WTC11 (cell line): ENCODE measurements at regions not wholly inside any gene's neighbourhood (a gene's known extent, or its start where the extent isn't known, plus 50 kb on each side); places are given as distances from the start of the nearest gene placed in this dataset.

Source experiments
- ATAC-seq: fragments of 200-7000 bp; cut with Tn5 transposase; 2 replicates; pipeline ENCODE4 v1.10.0; 2021; ENCODE audit warnings: mild to moderate bottlenecking, moderate library complexity
- CTCF ChIA-PET: fragments of 300-600 bp; sonication (Branson Sonifier 250); formaldehyde crosslinking; loops from one replicate; lab custom pipeline; 2021; ENCODE audit warnings: antibody characterized with exemption; lab: Charles Lee
- POLR2A ChIA-PET: fragments of 350-600 bp; sonication (Branson Sonifier 250); formaldehyde crosslinking; loops from one replicate; lab custom pipeline; 2021; ENCODE audit warnings: antibody characterized with exemption; lab: Charles Lee
- DNase-seq: peaks from one replicate; pipeline ENCODE4 v3.0.0; 2021; ENCODE audit warnings: low spot score
- H3K27ac Mint-ChIP-seq: 2 replicates; pipeline ENCODE4 v1.8.0; 2021; ENCODE audit warnings: mixed read lengths
- H3K27me3 Mint-ChIP-seq: 2 replicates; pipeline ENCODE4 v1.8.0; 2021; ENCODE audit warnings: low read depth, mild to moderate bottlenecking, moderate library complexity, mixed read lengths
- H3K36me3 Mint-ChIP-seq: 2 replicates; pipeline ENCODE4 v1.8.0; 2021; ENCODE audit warnings: mixed read lengths
- H3K4me1 Mint-ChIP-seq: 2 replicates; pipeline ENCODE4 v1.8.0; 2022; ENCODE audit warnings: mixed read lengths
- H3K4me3 Mint-ChIP-seq: 2 replicates; pipeline ENCODE4 v1.8.0; 2021; ENCODE audit warnings: mild to moderate bottlenecking, moderate library complexity, mixed read lengths
- H3K9me3 Mint-ChIP-seq: 2 replicates; pipeline ENCODE4 v1.8.0; 2021; ENCODE audit warnings: mixed read lengths
- ATF1 ChIP-seq: sonication (generic); formaldehyde crosslinking; IDR thresholded peaks from 2 replicates; pipeline ENCODE4 v1.8.1; 2023; ENCODE audit warnings: mild to moderate bottlenecking, moderate library complexity, missing genetic modification reagents
- CREM ChIP-seq: sonication (generic); formaldehyde crosslinking; IDR thresholded peaks from 2 replicates; pipeline ENCODE4 v1.8.1; 2022; ENCODE audit warnings: mild to moderate bottlenecking, missing genetic modification reagents, moderate library complexity
- EMX1 ChIP-seq: fragments of 250-450 bp; sonication (Bioruptor Pico); IDR thresholded peaks from 2 replicates; pipeline ENCODE4 v1.8.0; 2021; ENCODE audit warnings: mild to moderate bottlenecking
- ETV6 ChIP-seq: sonication (generic); formaldehyde crosslinking; IDR thresholded peaks from 2 replicates; pipeline ENCODE4 v1.8.1; 2022; ENCODE audit warnings: mild to moderate bottlenecking, missing genetic modification reagents
- GRHL2 ChIP-seq: fragments of 250-450 bp; sonication (Bioruptor Pico); IDR thresholded peaks from 2 replicates; pipeline ENCODE4 v1.8.0; 2022; ENCODE audit warnings: mild to moderate bottlenecking, moderate library complexity; ENCODE audit not compliant: insufficient replicate concordance, severe bottlenecking
- GTF2I ChIP-seq: fragments of 250-450 bp; sonication (Bioruptor Pico); conservative IDR thresholded peaks from 2 replicates; pipeline ENCODE4 v1.4.0; 2021; ENCODE audit warnings: mild to moderate bottlenecking
- KAT7 ChIP-seq: sonication (generic); formaldehyde crosslinking; IDR thresholded peaks from 2 replicates; pipeline ENCODE4 v1.8.1; 2023; ENCODE audit warnings: missing genetic modification reagents, mild to moderate bottlenecking, borderline replicate concordance
- MXD4 ChIP-seq: fragments of 250-450 bp; sonication (Bioruptor Pico); IDR thresholded peaks from 2 replicates; pipeline ENCODE4 v1.8.0; 2021; ENCODE audit warnings: mild to moderate bottlenecking, moderate library complexity, borderline replicate concordance
- NFATC4 ChIP-seq: fragments of 250-450 bp; sonication (Bioruptor Pico); IDR thresholded peaks from 2 replicates; pipeline ENCODE4 v1.9.0; 2021; ENCODE audit warnings: mild to moderate bottlenecking
- PRRX2 ChIP-seq: fragments of 250-450 bp; sonication (Bioruptor Pico); IDR thresholded peaks from 2 replicates; pipeline ENCODE4 v1.8.0; 2021; ENCODE audit warnings: mild to moderate bottlenecking
- RORB ChIP-seq: fragments of 250-450 bp; sonication (Bioruptor Pico); IDR thresholded peaks from 2 replicates; pipeline ENCODE4 v1.9.0; 2021; ENCODE audit warnings: mild to moderate bottlenecking
- SMAD3 ChIP-seq: sonication (generic); formaldehyde crosslinking; IDR thresholded peaks from 2 replicates; pipeline ENCODE4 v1.8.0; 2022; ENCODE audit warnings: missing genetic modification reagents, mild to moderate bottlenecking, borderline replicate concordance
- SMAD4 ChIP-seq: sonication (generic); formaldehyde crosslinking; IDR thresholded peaks from 2 replicates; pipeline ENCODE4 v1.8.0; 2022; ENCODE audit warnings: mild to moderate bottlenecking, missing genetic modification reagents
- TEAD4 ChIP-seq: sonication (generic); formaldehyde crosslinking; IDR thresholded peaks from 2 replicates; pipeline ENCODE4 v1.8.0; 2022; ENCODE audit warnings: mild to moderate bottlenecking, missing genetic modification reagents
- TP53 ChIP-seq: sonication (generic); formaldehyde crosslinking; IDR thresholded peaks from 2 replicates; pipeline ENCODE4 v1.8.1; 2023; ENCODE audit warnings: mild to moderate bottlenecking, missing genetic modification reagents
- TF ChIP-seq, protein P1 (sequence below): sonication (generic); formaldehyde crosslinking; IDR thresholded peaks from 2 replicates; pipeline ENCODE4 v1.8.0; 2023; ENCODE audit warnings: missing genetic modification reagents
- TF ChIP-seq, protein P2 (sequence below): sonication (generic); formaldehyde crosslinking; IDR thresholded peaks from 2 replicates; pipeline ENCODE4 v1.8.0; 2023; ENCODE audit warnings: mild to moderate bottlenecking, missing genetic modification reagents
- TF ChIP-seq, protein P3 (sequence below): sonication (generic); formaldehyde crosslinking; IDR thresholded peaks from 2 replicates; pipeline ENCODE4 v1.8.1; 2022; ENCODE audit warnings: mild to moderate bottlenecking, moderate library complexity, missing genetic modification reagents
- TF ChIP-seq, protein P4 (sequence below): sonication (generic); formaldehyde crosslinking; IDR thresholded peaks from 2 replicates; pipeline ENCODE4 v1.8.1; 2022; ENCODE audit warnings: mild to moderate bottlenecking, missing genetic modification reagents, moderate library complexity, borderline replicate concordance
- TF ChIP-seq, protein P5 (sequence below): fragments of 250-450 bp; sonication (Bioruptor Pico); IDR thresholded peaks from 2 replicates; pipeline ENCODE4 v1.9.0; 2021; ENCODE audit warnings: mild to moderate bottlenecking
- TF ChIP-seq, protein P6 (sequence below): sonication (generic); formaldehyde crosslinking; IDR thresholded peaks from 2 replicates; pipeline ENCODE4 v1.8.1; 2023; ENCODE audit warnings: mild to moderate bottlenecking, missing genetic modification reagents, moderate library complexity
- TF ChIP-seq, protein P7 (sequence below): fragments of 250-450 bp; sonication (Bioruptor Pico); conservative IDR thresholded peaks from 2 replicates; pipeline ENCODE4 v1.9.0; 2021; ENCODE audit warnings: mild to moderate bottlenecking

DNA sequence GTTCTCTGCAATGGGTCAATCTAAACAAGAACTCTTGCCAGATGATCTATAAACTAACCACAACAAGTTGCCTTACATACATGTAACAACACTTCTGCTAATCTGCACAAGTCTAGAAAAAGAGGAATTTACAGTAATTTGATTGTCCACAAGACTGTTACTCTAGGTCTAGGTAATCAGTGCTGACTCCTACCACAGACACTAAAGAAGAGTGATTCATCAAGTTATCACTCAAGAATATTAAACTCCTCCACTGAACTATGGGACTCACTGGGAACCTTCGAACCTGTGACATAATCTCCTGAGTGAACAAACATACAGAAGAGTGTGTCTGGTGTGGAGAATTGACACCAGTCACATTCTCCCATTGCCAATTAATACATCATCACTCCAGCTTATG, 138.3 kb downstream of the ANXA2 start:
- CTCF ChIA-PET = interaction anchor here (1.0 to 1.1 kb wide), 2 partner anchors 22 to 44 kb away, joined by 3 read pairs; no protein-coding TSS in a partner anchor
- Mint-ChIP-seq H3K27me3 (no peaks in the 10 kb centered on the region), H3K27ac (no peak overlapping the region)
- no peak for TF ChIP-seq ATF1
- no peak for TF ChIP-seq PRRX2 (CRISPR knock-in tag)
- TF ChIP-seq, protein P1, sequence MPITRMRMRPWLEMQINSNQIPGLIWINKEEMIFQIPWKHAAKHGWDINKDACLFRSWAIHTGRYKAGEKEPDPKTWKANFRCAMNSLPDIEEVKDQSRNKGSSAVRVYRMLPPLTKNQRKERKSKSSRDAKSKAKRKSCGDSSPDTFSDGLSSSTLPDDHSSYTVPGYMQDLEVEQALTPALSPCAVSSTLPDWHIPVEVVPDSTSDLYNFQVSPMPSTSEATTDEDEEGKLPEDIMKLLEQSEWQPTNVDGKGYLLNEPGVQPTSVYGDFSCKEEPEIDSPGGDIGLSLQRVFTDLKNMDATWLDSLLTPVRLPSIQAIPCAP = no peak
- TF ChIP-seq, protein P2, sequence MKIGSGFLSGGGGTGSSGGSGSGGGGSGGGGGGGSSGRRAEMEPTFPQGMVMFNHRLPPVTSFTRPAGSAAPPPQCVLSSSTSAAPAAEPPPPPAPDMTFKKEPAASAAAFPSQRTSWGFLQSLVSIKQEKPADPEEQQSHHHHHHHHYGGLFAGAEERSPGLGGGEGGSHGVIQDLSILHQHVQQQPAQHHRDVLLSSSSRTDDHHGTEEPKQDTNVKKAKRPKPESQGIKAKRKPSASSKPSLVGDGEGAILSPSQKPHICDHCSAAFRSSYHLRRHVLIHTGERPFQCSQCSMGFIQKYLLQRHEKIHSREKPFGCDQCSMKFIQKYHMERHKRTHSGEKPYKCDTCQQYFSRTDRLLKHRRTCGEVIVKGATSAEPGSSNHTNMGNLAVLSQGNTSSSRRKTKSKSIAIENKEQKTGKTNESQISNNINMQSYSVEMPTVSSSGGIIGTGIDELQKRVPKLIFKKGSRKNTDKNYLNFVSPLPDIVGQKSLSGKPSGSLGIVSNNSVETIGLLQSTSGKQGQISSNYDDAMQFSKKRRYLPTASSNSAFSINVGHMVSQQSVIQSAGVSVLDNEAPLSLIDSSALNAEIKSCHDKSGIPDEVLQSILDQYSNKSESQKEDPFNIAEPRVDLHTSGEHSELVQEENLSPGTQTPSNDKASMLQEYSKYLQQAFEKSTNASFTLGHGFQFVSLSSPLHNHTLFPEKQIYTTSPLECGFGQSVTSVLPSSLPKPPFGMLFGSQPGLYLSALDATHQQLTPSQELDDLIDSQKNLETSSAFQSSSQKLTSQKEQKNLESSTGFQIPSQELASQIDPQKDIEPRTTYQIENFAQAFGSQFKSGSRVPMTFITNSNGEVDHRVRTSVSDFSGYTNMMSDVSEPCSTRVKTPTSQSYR (CRISPR knock-in tag) = no peak
- TF ChIP-seq SMAD3 (CRISPR knock-in tag) = no peak
- TF ChIP-seq, all 79 proteins: peak for 0
- no peaks in the 10 kb centered on the region for H3K9me3 Mint-ChIP-seq
- ATAC-seq = no peak
- H3K4me1 Mint-ChIP-seq = peaks cover 4% of the 10 kb centered on the region
- H3K36me3 Mint-ChIP-seq = no peaks in the 10 kb centered on the region
- POLR2A ChIA-PET = no interaction called here
- H3K4me3 Mint-ChIP-seq = no peak overlapping the region
- no peak for DNase-seq

DNA sequence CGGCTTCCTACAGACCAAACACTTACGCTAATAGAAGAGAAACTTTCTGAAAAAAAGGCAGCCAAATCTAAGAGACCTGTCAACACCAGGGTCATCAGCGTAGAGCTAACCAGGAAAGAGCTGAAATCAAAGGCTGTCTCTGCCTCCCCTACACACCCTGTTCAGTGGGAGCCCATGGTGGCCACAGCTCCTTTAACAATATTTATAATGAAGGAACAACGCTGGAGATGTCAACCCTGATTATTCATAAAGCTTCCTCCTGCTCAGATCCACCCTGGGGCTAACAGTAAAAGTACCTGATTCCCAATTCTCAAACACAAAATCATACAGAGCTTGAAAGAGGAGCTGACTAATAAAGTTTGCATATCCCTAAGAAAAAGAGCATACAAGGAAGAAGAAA, 133.7 kb downstream of the ANXA2 start:
- Mint-ChIP-seq H3K27ac (no peak overlapping the region), H3K4me3 (no peak overlapping the region), H3K9me3 (no peaks in the 10 kb centered on the region), H3K27me3 (no peaks in the 10 kb centered on the region), H3K36me3 (no peaks in the 10 kb centered on the region), H3K4me1 (peaks cover 4% of the 10 kb centered on the region)
- ATAC-seq (no peak), DNase-seq (no peak)
- CTCF ChIA-PET = interaction anchor here (1.0 to 1.8 kb wide), 3 partner anchors 8 to 84 kb away, joined by 3 to 6 read pairs (median 6); no protein-coding TSS in a partner anchor
- TF ChIP-seq NFATC4 (CRISPR knock-in tag) (no peak), RORB (CRISPR knock-in tag) (no peak), GTF2I (CRISPR knock-in tag) (no peak), TP53 (CRISPR knock-in tag) (no peak), GRHL2 (CRISPR knock-in tag) (no peak), CREM (CRISPR knock-in tag) (no peak), PRRX2 (CRISPR knock-in tag) (no peak), ATF1 (no peak), EMX1 (CRISPR knock-in tag) (no peak), ETV6 (CRISPR knock-in tag) (no peak), TEAD4 (no peak), KAT7 (CRISPR knock-in tag) (no peak)
- TF ChIP-seq, protein P3, sequence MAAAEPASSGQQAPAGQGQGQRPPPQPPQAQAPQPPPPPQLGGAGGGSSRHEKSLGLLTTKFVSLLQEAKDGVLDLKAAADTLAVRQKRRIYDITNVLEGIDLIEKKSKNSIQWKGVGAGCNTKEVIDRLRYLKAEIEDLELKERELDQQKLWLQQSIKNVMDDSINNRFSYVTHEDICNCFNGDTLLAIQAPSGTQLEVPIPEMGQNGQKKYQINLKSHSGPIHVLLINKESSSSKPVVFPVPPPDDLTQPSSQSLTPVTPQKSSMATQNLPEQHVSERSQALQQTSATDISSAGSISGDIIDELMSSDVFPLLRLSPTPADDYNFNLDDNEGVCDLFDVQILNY (CRISPR knock-in tag) = no peak
- TF ChIP-seq, protein P4, sequence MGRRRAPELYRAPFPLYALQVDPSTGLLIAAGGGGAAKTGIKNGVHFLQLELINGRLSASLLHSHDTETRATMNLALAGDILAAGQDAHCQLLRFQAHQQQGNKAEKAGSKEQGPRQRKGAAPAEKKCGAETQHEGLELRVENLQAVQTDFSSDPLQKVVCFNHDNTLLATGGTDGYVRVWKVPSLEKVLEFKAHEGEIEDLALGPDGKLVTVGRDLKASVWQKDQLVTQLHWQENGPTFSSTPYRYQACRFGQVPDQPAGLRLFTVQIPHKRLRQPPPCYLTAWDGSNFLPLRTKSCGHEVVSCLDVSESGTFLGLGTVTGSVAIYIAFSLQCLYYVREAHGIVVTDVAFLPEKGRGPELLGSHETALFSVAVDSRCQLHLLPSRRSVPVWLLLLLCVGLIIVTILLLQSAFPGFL = no peak
- POLR2A ChIA-PET = no interaction called here

DNA sequence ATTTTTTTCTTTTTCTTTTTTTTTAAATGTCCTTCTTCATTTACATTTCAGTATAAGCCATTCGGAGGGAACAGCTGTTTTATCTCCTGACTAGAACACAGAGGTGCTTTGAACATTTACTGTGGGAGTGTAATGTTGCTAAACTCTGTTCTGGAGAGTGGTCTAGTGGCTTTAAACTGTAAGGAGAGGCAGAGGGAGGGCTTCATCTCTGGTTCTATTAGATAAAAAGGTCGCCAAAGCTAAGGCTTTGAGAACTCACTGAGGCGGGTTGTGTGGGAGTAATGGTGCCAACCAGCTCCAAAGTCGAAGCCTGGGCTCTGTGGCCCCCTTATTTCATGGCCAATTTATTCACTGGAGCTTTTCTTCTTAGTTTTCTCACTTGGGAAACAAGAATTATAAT, 133.2 kb downstream of the ANXA2 start:
- Mint-ChIP-seq H3K4me3 (no peak overlapping the region), H3K36me3 (no peaks in the 10 kb centered on the region), H3K27ac (no peak overlapping the region), H3K27me3 (no peaks in the 10 kb centered on the region), H3K4me1 (peaks cover 4% of the 10 kb centered on the region), H3K9me3 (0 out of 2 replicates have a peak, but pooled peaks cover 4% of the 10 kb centered on the region)
- CTCF ChIA-PET = interaction anchor here (1.0 to 1.8 kb wide), 3 partner anchors 8 to 85 kb away, joined by 3 to 6 read pairs (median 6); no protein-coding TSS in a partner anchor
- ATAC-seq (no peak), DNase-seq (no peak)
- POLR2A ChIA-PET = no interaction called here
- TF ChIP-seq, protein P5, sequence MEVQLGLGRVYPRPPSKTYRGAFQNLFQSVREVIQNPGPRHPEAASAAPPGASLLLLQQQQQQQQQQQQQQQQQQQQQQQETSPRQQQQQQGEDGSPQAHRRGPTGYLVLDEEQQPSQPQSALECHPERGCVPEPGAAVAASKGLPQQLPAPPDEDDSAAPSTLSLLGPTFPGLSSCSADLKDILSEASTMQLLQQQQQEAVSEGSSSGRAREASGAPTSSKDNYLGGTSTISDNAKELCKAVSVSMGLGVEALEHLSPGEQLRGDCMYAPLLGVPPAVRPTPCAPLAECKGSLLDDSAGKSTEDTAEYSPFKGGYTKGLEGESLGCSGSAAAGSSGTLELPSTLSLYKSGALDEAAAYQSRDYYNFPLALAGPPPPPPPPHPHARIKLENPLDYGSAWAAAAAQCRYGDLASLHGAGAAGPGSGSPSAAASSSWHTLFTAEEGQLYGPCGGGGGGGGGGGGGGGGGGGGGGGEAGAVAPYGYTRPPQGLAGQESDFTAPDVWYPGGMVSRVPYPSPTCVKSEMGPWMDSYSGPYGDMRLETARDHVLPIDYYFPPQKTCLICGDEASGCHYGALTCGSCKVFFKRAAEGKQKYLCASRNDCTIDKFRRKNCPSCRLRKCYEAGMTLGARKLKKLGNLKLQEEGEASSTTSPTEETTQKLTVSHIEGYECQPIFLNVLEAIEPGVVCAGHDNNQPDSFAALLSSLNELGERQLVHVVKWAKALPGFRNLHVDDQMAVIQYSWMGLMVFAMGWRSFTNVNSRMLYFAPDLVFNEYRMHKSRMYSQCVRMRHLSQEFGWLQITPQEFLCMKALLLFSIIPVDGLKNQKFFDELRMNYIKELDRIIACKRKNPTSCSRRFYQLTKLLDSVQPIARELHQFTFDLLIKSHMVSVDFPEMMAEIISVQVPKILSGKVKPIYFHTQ (CRISPR knock-in tag) = no peak
- TF ChIP-seq PRRX2 (CRISPR knock-in tag) (no peak), MXD4 (CRISPR knock-in tag) (no peak), SMAD4 (CRISPR knock-in tag) (no peak)
- TF ChIP-seq, protein P6, sequence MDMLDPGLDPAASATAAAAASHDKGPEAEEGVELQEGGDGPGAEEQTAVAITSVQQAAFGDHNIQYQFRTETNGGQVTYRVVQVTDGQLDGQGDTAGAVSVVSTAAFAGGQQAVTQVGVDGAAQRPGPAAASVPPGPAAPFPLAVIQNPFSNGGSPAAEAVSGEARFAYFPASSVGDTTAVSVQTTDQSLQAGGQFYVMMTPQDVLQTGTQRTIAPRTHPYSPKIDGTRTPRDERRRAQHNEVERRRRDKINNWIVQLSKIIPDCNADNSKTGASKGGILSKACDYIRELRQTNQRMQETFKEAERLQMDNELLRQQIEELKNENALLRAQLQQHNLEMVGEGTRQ (CRISPR knock-in tag) = no peak
- TF ChIP-seq, protein P7, sequence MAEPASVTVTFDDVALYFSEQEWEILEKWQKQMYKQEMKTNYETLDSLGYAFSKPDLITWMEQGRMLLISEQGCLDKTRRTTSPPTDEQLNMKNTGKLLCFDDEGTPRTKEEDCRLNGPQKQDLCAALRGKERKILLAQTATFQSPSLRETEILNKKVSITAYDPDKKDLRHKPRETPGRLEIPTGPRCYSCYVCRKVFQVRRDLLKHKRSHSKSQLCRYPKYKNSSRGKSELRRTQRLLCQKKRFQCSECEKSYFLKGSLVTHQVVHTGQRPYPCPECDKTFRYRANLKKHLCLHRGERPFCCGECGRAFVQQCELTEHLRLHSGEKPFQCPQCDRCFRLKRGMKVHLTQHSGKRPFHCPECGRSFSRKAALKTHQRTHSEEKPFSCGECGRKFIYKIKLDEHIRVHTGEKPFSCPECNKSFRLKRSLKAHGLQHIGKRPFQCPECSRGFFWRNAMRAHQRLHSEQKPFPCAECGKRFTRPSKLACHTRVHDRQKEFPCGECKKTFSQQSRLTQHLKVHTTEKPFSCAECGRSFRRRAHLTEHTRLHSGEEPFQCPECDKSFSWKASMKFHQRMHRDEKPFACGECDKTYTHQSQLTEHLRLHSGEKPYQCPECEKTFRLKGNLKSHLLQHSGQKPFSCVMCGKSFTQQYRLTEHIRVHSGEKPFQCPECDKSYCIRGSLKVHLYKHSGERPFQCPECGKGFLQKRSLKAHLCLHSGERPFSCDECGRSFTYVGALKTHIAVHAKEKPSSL (CRISPR knock-in tag) = no peak
